ENCODE measurements at regions not wholly inside any gene's neighbourhood (a gene's known extent, or its start where the extent isn't known, plus 50 kb on each side); places are given as distances from the start of the nearest gene placed in this dataset.

GRCh38 chr1:221913351-221913892, 171.5 kb upstream of the DUSP10 start:
- no peaks in the 10 kb centered on the region for H3K9me3 ChIP-seq (ENCODE audit: low read depth)
- H3K4me2 ChIP-seq, result no peak overlapping the region
- H4K20me1 ChIP-seq (ENCODE audit: insufficient read depth, poor library complexity, severe bottlenecking), result no peaks in the 10 kb centered on the region
- WGBS (ENCODE audit: low lambda C conversion rate, missing lambda C conversion rate), result 77% methylated on average over 3 of the region's 3 CpGs
- no peaks in the 10 kb centered on the region for H3K4me1 ChIP-seq (ENCODE audit: insufficient read depth)
- H3K27me3 ChIP-seq, result no peaks in the 10 kb centered on the region
- H3K27ac ChIP-seq, result no peak overlapping the region
- TF ChIP-seq EZH2phosphoT487 (IDR thresholded peaks at IDR 0.05; ENCODE audit: low read depth, severe bottlenecking, unreplicated experiment) (no peak), EZH2 (IDR thresholded peaks at IDR 0.05; ENCODE audit: borderline replicate concordance) (no peak), CTCF (IDR thresholded peaks at IDR 0.05; ENCODE audit: poor library complexity) (no peak)
- no peak overlapping the region for H3K4me3 ChIP-seq
- no peak for DNase-seq (ENCODE audit: low spot score)
- H2AFZ ChIP-seq, result no peak overlapping the region
- H3K9me2 ChIP-seq (replicated peaks; ENCODE audit: insufficient read depth), result no peaks in the 10 kb centered on the region
- H3K36me3 ChIP-seq (replicated peaks; ENCODE audit: insufficient read depth, low read depth), result no peaks in the 10 kb centered on the region
- no peaks in the 10 kb centered on the region for H3K79me2 ChIP-seq

GRCh38 chr1:221912230-221912629, 170.3 kb upstream of the DUSP10 start:
- no peak overlapping the region for H3K27ac ChIP-seq

GRCh38 chr1:221911714-221912113, 169.8 kb upstream of the DUSP10 start:
- no peaks in the 10 kb centered on the region for H3K9me2 ChIP-seq (replicated peaks; ENCODE audit: insufficient read depth)
- no peak overlapping the region for H3K27ac ChIP-seq
- TF ChIP-seq EZH2 (IDR thresholded peaks at IDR 0.05; ENCODE audit: borderline replicate concordance) (no peak), CTCF (IDR thresholded peaks at IDR 0.05; ENCODE audit: poor library complexity) (no peak), EZH2phosphoT487 (IDR thresholded peaks at IDR 0.05; ENCODE audit: low read depth, severe bottlenecking, unreplicated experiment) (no peak)
- no peaks in the 10 kb centered on the region for H4K20me1 ChIP-seq (ENCODE audit: insufficient read depth, poor library complexity, severe bottlenecking)
- H3K36me3 ChIP-seq (replicated peaks; ENCODE audit: insufficient read depth, low read depth), result no peaks in the 10 kb centered on the region
- no peak overlapping the region for H3K4me3 ChIP-seq
- no peaks in the 10 kb centered on the region for H3K27me3 ChIP-seq
- H2AFZ ChIP-seq, result no peak overlapping the region
- no peaks in the 10 kb centered on the region for H3K79me2 ChIP-seq
- no peaks in the 10 kb centered on the region for H3K4me1 ChIP-seq (ENCODE audit: insufficient read depth)
- 76% methylated on average over 1 of the region's 1 CpG for WGBS (ENCODE audit: low lambda C conversion rate, missing lambda C conversion rate)
- DNase-seq (ENCODE audit: low spot score), result no peak
- no peak overlapping the region for H3K4me2 ChIP-seq
- H3K9me3 ChIP-seq (ENCODE audit: low read depth), result no peaks in the 10 kb centered on the region

More at GRCh38 chr1:221912230-221912629, 170.3 kb upstream of the DUSP10 start:
- no peak for DNase-seq (ENCODE audit: low spot score)
- Histone ChIP-seq H3K36me3 (replicated peaks; ENCODE audit: insufficient read depth, low read depth) (no peaks in the 10 kb centered on the region), H3K9me2 (replicated peaks; ENCODE audit: insufficient read depth) (no peaks in the 10 kb centered on the region), H3K27me3 (no peaks in the 10 kb centered on the region), H2AFZ (no peak overlapping the region), H3K4me1 (ENCODE audit: insufficient read depth) (no peaks in the 10 kb centered on the region), H3K9me3 (ENCODE audit: low read depth) (no peaks in the 10 kb centered on the region), H3K4me2 (no peak overlapping the region), H3K79me2 (no peaks in the 10 kb centered on the region), H3K4me3 (no peak overlapping the region), H4K20me1 (ENCODE audit: insufficient read depth, poor library complexity, severe bottlenecking) (no peaks in the 10 kb centered on the region)
- TF ChIP-seq EZH2phosphoT487 (IDR thresholded peaks at IDR 0.05; ENCODE audit: low read depth, severe bottlenecking, unreplicated experiment) (no peak), CTCF (IDR thresholded peaks at IDR 0.05; ENCODE audit: poor library complexity) (no peak), EZH2 (IDR thresholded peaks at IDR 0.05; ENCODE audit: borderline replicate concordance) (no peak)

DNA sequence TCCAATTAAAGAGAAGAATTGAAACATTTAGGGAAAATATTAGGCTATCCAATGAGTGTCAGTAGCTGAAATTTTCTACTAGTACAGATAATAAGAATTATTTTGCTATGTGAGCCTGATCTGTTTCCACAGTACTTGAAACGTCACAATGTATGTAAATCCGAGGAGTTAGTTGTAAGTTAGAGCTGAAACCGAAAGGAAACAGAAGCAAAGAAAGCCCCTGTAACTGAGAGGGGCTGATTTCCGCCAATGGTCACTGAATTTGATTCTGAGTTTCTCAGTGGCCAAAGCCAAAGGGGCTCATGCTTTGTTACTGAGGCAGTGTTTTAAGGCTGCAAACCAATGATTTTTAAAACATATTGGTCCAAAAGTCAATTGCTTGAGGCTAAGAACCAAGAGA, 168.3 kb upstream of the DUSP10 start:
- Histone ChIP-seq H3K27me3 (no peaks in the 10 kb centered on the region), H3K4me1 (ENCODE audit: insufficient read depth) (no peaks in the 10 kb centered on the region), H3K4me2 (peak overlapping the region; percentile 32), H3K4me3 (no peak overlapping the region), H2AFZ (no peak overlapping the region), H3K79me2 (no peaks in the 10 kb centered on the region), H3K9me3 (ENCODE audit: low read depth) (no peaks in the 10 kb centered on the region), H3K9me2 (replicated peaks; ENCODE audit: insufficient read depth) (no peaks in the 10 kb centered on the region), H3K36me3 (replicated peaks; ENCODE audit: insufficient read depth, low read depth) (no peaks in the 10 kb centered on the region), H3K27ac (no peak overlapping the region), H4K20me1 (ENCODE audit: insufficient read depth, poor library complexity, severe bottlenecking) (no peaks in the 10 kb centered on the region)
- WGBS (ENCODE audit: low lambda C conversion rate, missing lambda C conversion rate), result 77% methylated on average over 4 of the region's 4 CpGs
- TF ChIP-seq CTCF (IDR thresholded peaks at IDR 0.05; ENCODE audit: poor library complexity) (no peak), EZH2phosphoT487 (IDR thresholded peaks at IDR 0.05; ENCODE audit: low read depth, severe bottlenecking, unreplicated experiment) (no peak), EZH2 (IDR thresholded peaks at IDR 0.05; ENCODE audit: borderline replicate concordance) (no peak)
- DNase-seq (ENCODE audit: low spot score), result no peak

Data from hepatocyte (in vitro differentiated cells).